Right lobe of liver (tissue), 4 donors: ENCODE measurements at regions not wholly inside any gene's neighbourhood (a gene's known extent, or its start where the extent isn't known, plus 50 kb on each side); places are given as distances from the start of the nearest gene placed in this dataset.
"Not testable (repeated sequence)": the region's sequence is repeated elsewhere in the genome, so short reads cannot be mapped to it uniquely, and the experiment has no call there.

Source experiments
- CTCF ChIP-seq, 4 donors: fragments of 200-600 bp in 3 of 4; fragments of 450-650 bp in 1 of 4; IDR thresholded peaks; one replicate each; pipeline versions ENCODE4 v1.5.1 to v1.8.0; 2016 to 2022; ENCODE audit warnings: antibody characterized with exemption in 4 of 4, mild to moderate bottlenecking in 2 of 4
- POLR2A ChIP-seq: fragments of 450-650 bp; IDR thresholded peaks from one replicate; pipeline ENCODE4 v1.6.1; 2017; ENCODE audit warnings: antibody characterized with exemption, mild to moderate bottlenecking
- donor health status: DM: no; HTN: no; CAD: no.
- donor health status: DM: no; HTN: no; CAD: no.
- donor health status: DM: no; HTN: yes; CAD: no.

DNA sequence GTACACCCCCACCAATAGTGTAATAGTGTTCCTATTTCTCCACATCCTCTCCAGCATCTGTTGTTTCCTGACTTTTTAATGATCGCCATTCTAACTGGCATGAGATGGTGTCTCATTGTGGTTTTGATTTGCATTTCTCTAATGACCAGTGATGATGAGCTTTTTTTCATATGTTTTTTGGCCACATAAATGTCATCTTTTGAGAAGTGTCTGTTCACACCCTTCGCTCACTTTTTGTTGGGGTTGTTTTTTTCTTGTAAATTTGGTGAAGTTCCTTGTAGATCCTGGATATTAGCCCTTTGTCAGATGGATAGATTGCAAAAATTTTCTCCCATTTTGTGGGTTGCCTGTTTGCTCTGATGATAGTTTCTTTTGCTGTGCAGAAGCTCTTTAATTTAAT lies 567.7 kb downstream of the MATN1 start:
- not testable (repeated sequence) for TF ChIP-seq CTCF (IDR thresholded peaks at IDR 0.05); POLR2A
